Upper lobe of right lung (tissue), 1 donor: ENCODE measurements at regions not wholly inside any gene's neighbourhood (a gene's known extent, or its start where the extent isn't known, plus 50 kb on each side); places are given as distances from the start of the nearest gene placed in this dataset.

Source experiments
- ATAC-seq: fragments of 200-7000 bp; cut with Tn5 transposase; one replicate; pipeline ENCODE4 v1.9.1; 2020; ENCODE audit warnings: mild to moderate bottlenecking, moderate library complexity
- DNase-seq: peaks from one replicate; pipeline ENCODE4 v3.0.0-alpha.2; 2020
- H3K27ac ChIP-seq: fragments of 200-600 bp; one replicate; pipeline ENCODE4 v1.8.0; 2022
- H3K27me3 ChIP-seq: fragments of 200-600 bp; one replicate; pipeline ENCODE4 v1.8.0; 2022; ENCODE audit warnings: mild to moderate bottlenecking
- H3K36me3 ChIP-seq: fragments of 200-600 bp; one replicate; pipeline ENCODE4 v1.8.0; 2022
- H3K4me1 ChIP-seq: fragments of 200-600 bp; one replicate; pipeline ENCODE4 v1.8.0; 2022
- H3K4me3 ChIP-seq: fragments of 200-600 bp; one replicate; pipeline ENCODE4 v1.8.0; 2022; ENCODE audit warnings: mild to moderate bottlenecking
- H3K9me3 ChIP-seq: fragments of 200-600 bp; one replicate; pipeline ENCODE4 v1.8.0; 2022
- intact Hi-C: fragments of 100-400 bp; cut with DNase I; formaldehyde crosslinking; loops from one replicate; pipeline ENCODE4 v1.11.0; 2022
- TF ChIP-seq, protein P1 (sequence below): fragments of 200-600 bp; IDR thresholded peaks from one replicate; pipeline ENCODE4 v1.8.0; 2022; ENCODE audit warnings: antibody characterized with exemption
- donor health status: DM: no; HTN: yes; CAD: no; lungs with severe emphysema.

DNA sequence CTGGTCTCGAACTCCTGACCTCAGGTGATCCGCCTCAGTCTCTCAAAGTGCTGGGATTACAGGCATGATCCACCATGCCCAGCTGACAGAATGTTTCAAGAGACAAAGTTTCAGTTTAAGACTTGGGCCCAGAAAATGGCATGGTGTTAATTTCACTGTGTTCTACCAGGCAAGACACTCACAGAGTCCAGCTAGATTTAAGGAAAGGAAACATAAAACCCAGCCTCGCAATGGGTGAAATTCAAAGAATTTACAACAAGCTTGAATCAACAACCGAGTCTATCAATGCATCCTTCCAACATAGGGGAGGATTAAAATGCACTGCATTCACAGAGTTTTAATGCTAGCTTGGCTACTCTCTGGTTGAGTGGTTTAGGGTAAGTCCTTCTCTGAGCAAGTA is 764.0 kb downstream of the XPNPEP1 start:
- H3K27me3 ChIP-seq, result no peaks in the 10 kb centered on the region
- no peak overlapping the region for H3K27ac ChIP-seq
- H3K4me1 ChIP-seq, result no peaks in the 10 kb centered on the region
- intact Hi-C loops, result no loop called here
- TF ChIP-seq, protein P1, sequence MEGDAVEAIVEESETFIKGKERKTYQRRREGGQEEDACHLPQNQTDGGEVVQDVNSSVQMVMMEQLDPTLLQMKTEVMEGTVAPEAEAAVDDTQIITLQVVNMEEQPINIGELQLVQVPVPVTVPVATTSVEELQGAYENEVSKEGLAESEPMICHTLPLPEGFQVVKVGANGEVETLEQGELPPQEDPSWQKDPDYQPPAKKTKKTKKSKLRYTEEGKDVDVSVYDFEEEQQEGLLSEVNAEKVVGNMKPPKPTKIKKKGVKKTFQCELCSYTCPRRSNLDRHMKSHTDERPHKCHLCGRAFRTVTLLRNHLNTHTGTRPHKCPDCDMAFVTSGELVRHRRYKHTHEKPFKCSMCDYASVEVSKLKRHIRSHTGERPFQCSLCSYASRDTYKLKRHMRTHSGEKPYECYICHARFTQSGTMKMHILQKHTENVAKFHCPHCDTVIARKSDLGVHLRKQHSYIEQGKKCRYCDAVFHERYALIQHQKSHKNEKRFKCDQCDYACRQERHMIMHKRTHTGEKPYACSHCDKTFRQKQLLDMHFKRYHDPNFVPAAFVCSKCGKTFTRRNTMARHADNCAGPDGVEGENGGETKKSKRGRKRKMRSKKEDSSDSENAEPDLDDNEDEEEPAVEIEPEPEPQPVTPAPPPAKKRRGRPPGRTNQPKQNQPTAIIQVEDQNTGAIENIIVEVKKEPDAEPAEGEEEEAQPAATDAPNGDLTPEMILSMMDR, result no peak
- no peak for DNase-seq
- H3K36me3 ChIP-seq, result no peaks in the 10 kb centered on the region
- no peaks in the 10 kb centered on the region for H3K9me3 ChIP-seq
- H3K4me3 ChIP-seq, result no peak overlapping the region
- ATAC-seq, result no peak

GRCh38 chr10:109156396-109156795 is 766.9 kb downstream of the XPNPEP1 start:
- H3K4me3 ChIP-seq, result no peak overlapping the region
- H3K27ac ChIP-seq, result no peak overlapping the region
- no peaks in the 10 kb centered on the region for H3K27me3 ChIP-seq
- DNase-seq, result no peak
- intact Hi-C loops, result no loop called here
- H3K9me3 ChIP-seq, result peaks cover 5% of the 10 kb centered on the region
- TF ChIP-seq, protein P1, result no peak
- no peaks in the 10 kb centered on the region for H3K36me3 ChIP-seq
- ATAC-seq, result no peak
- H3K4me1 ChIP-seq, result no peaks in the 10 kb centered on the region

DNA sequence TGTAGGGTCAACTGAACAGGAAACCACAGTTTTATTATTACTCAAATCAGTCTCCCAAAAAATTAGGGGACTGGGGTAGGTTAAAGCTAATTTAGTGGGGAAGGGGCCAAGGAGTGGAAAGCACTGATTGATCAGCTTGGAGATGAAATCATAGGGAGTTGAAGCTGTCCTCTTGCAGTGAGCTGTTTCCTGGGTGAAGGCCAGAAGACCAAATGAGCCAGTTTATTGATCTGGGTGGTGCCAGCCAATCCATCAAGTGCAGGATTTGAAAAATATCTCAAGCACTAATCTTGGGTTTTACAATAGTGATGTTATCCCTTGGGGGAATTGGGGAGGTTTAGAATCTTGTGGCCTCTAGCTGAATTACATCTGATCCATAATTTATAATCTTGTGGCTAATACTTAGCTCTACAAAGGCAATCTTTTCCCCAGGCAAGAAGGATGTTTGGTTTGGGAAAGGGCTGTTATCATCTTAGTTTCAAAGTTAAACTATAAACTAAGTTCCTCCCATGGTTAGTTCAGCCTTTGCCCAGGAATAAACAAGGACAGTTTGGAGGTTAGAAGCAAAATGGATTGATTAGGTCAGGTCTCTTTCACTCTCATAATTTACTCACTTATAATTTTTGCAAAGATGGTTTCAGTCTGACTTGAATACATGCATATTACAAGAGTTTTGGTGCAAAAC is 773.5 kb downstream of the XPNPEP1 start:
- Histone ChIP-seq H3K4me3 (no peak overlapping the region), H3K27me3 (no peaks in the 10 kb centered on the region), H3K36me3 (no peaks in the 10 kb centered on the region), H3K4me1 (no peaks in the 10 kb centered on the region), H3K9me3 (peaks cover 5% of the 10 kb centered on the region), H3K27ac (no peak overlapping the region)
- TF ChIP-seq, protein P1, result no peak
- intact Hi-C loops, result no loop called here
- no peak for DNase-seq
- ATAC-seq, result no peak

DNA sequence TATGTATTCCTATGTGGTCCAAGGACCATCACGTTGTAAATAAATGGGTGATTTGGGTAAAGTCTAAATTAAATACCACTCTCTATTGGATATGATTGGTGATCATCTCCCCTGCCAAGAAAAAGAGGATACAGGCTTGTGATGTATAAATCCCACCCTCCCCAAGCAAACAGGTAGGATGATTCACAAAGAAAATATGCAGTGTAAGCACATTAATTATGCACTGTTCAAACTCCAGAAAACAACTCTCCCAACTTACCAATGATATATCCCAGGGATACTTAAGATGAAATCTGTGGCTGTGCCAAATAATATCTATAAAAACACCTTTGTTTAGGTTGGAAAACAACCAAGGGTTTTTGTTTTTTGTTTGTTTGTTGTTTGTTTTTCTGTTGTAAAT is 795.9 kb downstream of the XPNPEP1 start:
- ATAC-seq, result no peak
- Histone ChIP-seq H3K27me3 (no peaks in the 10 kb centered on the region), H3K36me3 (no peaks in the 10 kb centered on the region), H3K27ac (no peak overlapping the region), H3K9me3 (no peaks in the 10 kb centered on the region), H3K4me1 (no peaks in the 10 kb centered on the region), H3K4me3 (no peak overlapping the region)
- intact Hi-C loops, result no loop called here
- TF ChIP-seq, protein P1, result no peak
- no peak for DNase-seq

GRCh38 chr10:109126541-109126940 is 796.8 kb downstream of the XPNPEP1 start:
- ATAC-seq (no peak), DNase-seq (no peak)
- TF ChIP-seq, protein P1, result no peak

GRCh38 chr10:109126016-109126415 is 797.3 kb downstream of the XPNPEP1 start:
- Histone ChIP-seq H3K4me3 (no peak overlapping the region), H3K4me1 (no peaks in the 10 kb centered on the region), H3K27ac (no peak overlapping the region), H3K36me3 (no peaks in the 10 kb centered on the region), H3K9me3 (no peaks in the 10 kb centered on the region), H3K27me3 (no peaks in the 10 kb centered on the region)
- TF ChIP-seq, protein P1, result no peak
- intact Hi-C loops, result no loop called here
- ATAC-seq (no peak), DNase-seq (no peak)

More at GRCh38 chr10:109126541-109126940, 796.8 kb downstream of the XPNPEP1 start:
- Histone ChIP-seq H3K4me3 (no peak overlapping the region), H3K27me3 (no peaks in the 10 kb centered on the region), H3K4me1 (no peaks in the 10 kb centered on the region), H3K36me3 (no peaks in the 10 kb centered on the region), H3K9me3 (no peaks in the 10 kb centered on the region), H3K27ac (no peak overlapping the region)
- intact Hi-C loops, result no loop called here
